Astrocyte of the spinal cord (primary cell): ENCODE measurements at regions not wholly inside any gene's neighbourhood (a gene's known extent, or its start where the extent isn't known, plus 50 kb on each side); places are given as distances from the start of the nearest gene placed in this dataset.
A peak's percentile ranks its signal among the peaks of the same experiment; 100 is the strongest.
"Not testable (repeated sequence)": the region's sequence is repeated elsewhere in the genome, so short reads cannot be mapped to it uniquely, and the experiment has no call there.

Experiments
- DNase-seq: peaks from one replicate; pipeline ENCODE4 v3.0.0; 2011; ENCODE audit warnings: low read depth, low spot score
- H3K4me3 ChIP-seq: 2 replicates; pipeline ENCODE4 v1.5.1; 2011; ENCODE audit warnings: low read depth, mild to moderate bottlenecking, low read length, moderate library complexity
- CTCF ChIP-seq: IDR thresholded peaks from 2 replicates; pipeline ENCODE4 v1.5.1; 2012; ENCODE audit warnings: low read depth, mild to moderate bottlenecking, low read length, inconsistent platforms
- in situ Hi-C: cut with HindIII; loops from 2 replicates; pipeline ENCODE4 v1.10.0; 2017; ENCODE audit warnings: low sequenced_read_pairs

- in situ Hi-C loops: no loop called here
- no peak for DNase-seq
- TF ChIP-seq CTCF: no peak
- H3K4me3 ChIP-seq: no peak overlapping the region
Observed at GRCh38 chr2:88896971-88897370, 205.5 kb downstream of the RPIA start.

DNA sequence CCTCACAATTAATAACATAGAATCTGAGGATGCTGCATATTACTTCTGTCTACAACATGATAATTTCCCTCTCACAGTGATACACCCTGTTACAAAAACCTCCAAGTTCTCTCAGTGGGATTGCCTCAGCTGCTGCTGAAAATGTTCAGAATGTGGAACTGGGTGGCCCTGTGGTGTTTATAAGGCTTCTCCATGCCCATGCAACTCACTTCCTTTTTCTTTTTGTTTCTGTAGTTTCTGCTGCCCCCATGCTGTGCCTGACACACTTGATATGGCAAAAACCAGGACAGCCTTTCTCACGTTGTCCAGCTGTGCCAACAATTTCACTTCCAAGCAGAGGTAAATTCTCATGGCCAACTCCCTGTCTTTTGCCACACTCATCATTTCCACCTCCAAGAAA is 206.2 kb downstream of the RPIA start:
- no peak for DNase-seq
- TF ChIP-seq CTCF: no peak
- in situ Hi-C loops: no loop called here
- H3K4me3 ChIP-seq: no peak overlapping the region

DNA sequence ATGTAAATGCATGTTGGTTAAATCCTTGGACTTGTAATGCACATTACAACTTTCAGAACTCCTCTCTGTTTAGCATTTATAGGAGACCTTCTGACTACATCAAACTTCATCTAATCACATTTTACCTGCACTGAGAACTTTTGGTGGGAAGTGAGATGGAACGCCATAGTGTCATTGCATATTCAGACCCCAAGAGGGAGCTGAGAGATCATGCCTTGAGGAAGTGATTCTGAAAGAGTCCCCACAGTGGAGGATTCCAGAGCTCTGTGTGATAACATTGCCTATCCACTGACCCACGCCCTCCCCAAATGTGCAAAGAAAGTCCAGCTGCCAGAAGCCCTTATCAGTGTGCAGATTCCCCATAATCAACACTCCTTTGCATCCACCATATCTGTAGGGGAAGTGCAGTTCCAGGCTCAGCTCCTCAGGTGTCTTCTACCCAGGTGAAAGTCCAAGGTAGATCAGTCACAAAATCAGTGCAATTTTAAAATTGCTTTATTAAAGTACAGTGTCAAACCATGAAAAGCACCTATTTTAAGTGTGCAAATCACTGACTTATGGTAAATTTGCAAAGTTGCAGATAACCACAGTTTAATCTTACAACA is 212.4 kb downstream of the RPIA start:
- no peak overlapping the region for H3K4me3 ChIP-seq
- in situ Hi-C loops: no loop called here
- peak; percentile 71 for TF ChIP-seq CTCF
- DNase-seq: peak; percentile 2

DNA sequence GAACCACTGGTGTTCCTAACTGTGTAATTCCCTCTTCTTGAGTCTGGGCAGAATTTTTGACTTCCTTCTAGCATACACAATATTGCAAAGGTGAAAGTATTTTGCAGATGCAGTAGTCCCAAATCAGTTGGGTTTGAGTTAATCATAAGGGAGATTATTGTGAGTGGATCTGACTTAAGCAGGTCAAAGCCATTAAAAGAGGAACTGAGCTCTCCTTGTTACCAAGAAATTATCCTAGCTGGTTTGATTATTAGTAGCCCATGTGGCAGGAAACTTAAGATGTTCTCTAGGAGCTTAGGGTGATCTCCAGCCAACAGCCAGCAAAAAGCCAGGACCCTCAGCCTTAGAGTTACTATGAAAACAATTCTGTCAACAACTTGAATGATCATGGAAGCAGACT is 221.8 kb downstream of the RPIA start:
- TF ChIP-seq CTCF: no peak
- no peak overlapping the region for H3K4me3 ChIP-seq
- in situ Hi-C loops: no loop called here
- DNase-seq: no peak

GRCh38 chr2:88919087-88919738 is 227.7 kb downstream of the RPIA start:
- H3K4me3 ChIP-seq: no peak overlapping the region
- in situ Hi-C loops: no loop called here
- TF ChIP-seq CTCF: peak; percentile 59
- peak; percentile 2 for DNase-seq

DNA sequence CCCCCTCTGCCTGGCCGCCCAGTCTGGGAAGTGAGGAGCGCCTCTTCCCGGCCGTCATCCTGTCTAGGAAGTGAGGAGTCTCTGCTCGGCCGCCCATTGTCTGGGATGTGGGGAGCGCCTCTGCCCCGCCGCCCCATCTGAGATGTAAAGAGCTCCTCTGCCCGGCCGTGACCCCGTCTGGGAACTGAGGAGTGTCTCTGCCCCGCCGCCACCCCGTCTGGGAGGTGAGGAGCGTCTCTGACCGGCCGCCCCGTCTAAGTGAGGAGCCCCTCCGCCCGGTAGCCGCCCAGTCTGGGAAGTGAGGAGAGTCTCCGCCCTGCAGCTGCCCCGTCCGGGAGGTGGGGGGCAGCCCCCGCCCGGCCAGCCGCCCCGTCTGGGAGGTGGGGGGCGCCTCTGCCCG is 228.9 kb downstream of the RPIA start:
- H3K4me3 ChIP-seq, DNase-seq, in situ Hi-C loops: not testable (repeated sequence)

GRCh38 chr2:88924533-88924932 is 233.1 kb downstream of the RPIA start:
- no peak overlapping the region for H3K4me3 ChIP-seq
- in situ Hi-C loops: no loop called here
- no peak for TF ChIP-seq CTCF
- no peak for DNase-seq
